Endothelial cell of umbilical vein (primary cell): ENCODE measurements at regions not wholly inside any gene's neighbourhood (a gene's known extent, or its start where the extent isn't known, plus 50 kb on each side); places are given as distances from the start of the nearest gene placed in this dataset.

Experiments used
- EZH2 ChIP-seq: IDR thresholded peaks from 2 replicates; pipeline ENCODE4 v1.6.1; 2012; ENCODE audit warnings: borderline replicate concordance, low read depth, mild to moderate bottlenecking, moderate library complexity, low read length, inconsistent platforms; ENCODE audit not compliant: severe bottlenecking
- FOS ChIP-seq: IDR thresholded peaks from 2 replicates; pipeline ENCODE4 v1.6.1; 2011; ENCODE audit warnings: mild to moderate bottlenecking, low read length, moderate library complexity, borderline replicate concordance; ENCODE audit not compliant: insufficient read depth
- JUN ChIP-seq: IDR thresholded peaks from 2 replicates; pipeline ENCODE4 v1.6.1; 2011; ENCODE audit warnings: borderline replicate concordance, low read depth; ENCODE audit not compliant: insufficient read length, insufficient read depth
- MAX ChIP-seq: IDR thresholded peaks from 2 replicates; pipeline ENCODE4 v1.6.1; 2011; ENCODE audit not compliant: insufficient read depth, insufficient read length
- MYC ChIP-seq: IDR thresholded peaks from one replicate; pipeline ENCODE4 v1.6.1; 2011; ENCODE audit warnings: mild to moderate bottlenecking, low read depth, low read length
- POLR2A ChIP-seq: IDR thresholded peaks from 2 replicates; pipeline ENCODE4 v1.6.1; 2012; ENCODE audit warnings: low read depth, mild to moderate bottlenecking, control low read depth, low read length
- POLR2AphosphoS5 ChIP-seq: IDR thresholded peaks from 2 replicates; pipeline ENCODE4 v1.6.1; 2012; ENCODE audit warnings: low read depth, mild to moderate bottlenecking, control low read depth, low read length, moderate library complexity; ENCODE audit not compliant: insufficient read depth
- TF ChIP-seq, protein P1 (sequence below), 2 donors: IDR thresholded peaks; 1 replicate in 1 of 2; 2 replicates in 1 of 2; pipeline ENCODE4 v1.5.1; 2011; ENCODE audit warnings: low read length in 2 of 2, mild to moderate bottlenecking in 2 of 2, moderate library complexity in 2 of 2, control low read depth in 1 of 2, inconsistent platforms in 1 of 2, low read depth in 1 of 2; ENCODE audit not compliant: insufficient read depth in 1 of 2; ENCODE audit errors: extremely low read depth in 1 of 2

- no peak for TF ChIP-seq POLR2A
- TF ChIP-seq EZH2, result no peak
- TF ChIP-seq, protein P1, sequence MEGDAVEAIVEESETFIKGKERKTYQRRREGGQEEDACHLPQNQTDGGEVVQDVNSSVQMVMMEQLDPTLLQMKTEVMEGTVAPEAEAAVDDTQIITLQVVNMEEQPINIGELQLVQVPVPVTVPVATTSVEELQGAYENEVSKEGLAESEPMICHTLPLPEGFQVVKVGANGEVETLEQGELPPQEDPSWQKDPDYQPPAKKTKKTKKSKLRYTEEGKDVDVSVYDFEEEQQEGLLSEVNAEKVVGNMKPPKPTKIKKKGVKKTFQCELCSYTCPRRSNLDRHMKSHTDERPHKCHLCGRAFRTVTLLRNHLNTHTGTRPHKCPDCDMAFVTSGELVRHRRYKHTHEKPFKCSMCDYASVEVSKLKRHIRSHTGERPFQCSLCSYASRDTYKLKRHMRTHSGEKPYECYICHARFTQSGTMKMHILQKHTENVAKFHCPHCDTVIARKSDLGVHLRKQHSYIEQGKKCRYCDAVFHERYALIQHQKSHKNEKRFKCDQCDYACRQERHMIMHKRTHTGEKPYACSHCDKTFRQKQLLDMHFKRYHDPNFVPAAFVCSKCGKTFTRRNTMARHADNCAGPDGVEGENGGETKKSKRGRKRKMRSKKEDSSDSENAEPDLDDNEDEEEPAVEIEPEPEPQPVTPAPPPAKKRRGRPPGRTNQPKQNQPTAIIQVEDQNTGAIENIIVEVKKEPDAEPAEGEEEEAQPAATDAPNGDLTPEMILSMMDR (IDR thresholded peaks at IDR 0.05; ENCODE audit: extremely low read depth in 1 of 2, insufficient read depth in 1 of 2, low read depth in 1 of 2, low read length in 2 of 2), result no peak
- TF ChIP-seq FOS, result no peak
- no peak for TF ChIP-seq MAX
- TF ChIP-seq POLR2AphosphoS5, result no peak
- TF ChIP-seq JUN, result no peak
- no peak for TF ChIP-seq MYC
Measured at GRCh38 chr6:106730264-106730663, 100.9 kb downstream of the QRSL1 start.
